ENCODE measurements at regions not wholly inside any gene's neighbourhood (a gene's known extent, or its start where the extent isn't known, plus 50 kb on each side); places are given as distances from the start of the nearest gene placed in this dataset.

GRCh38 chr19:23512151-23512925 is 117.1 kb upstream of the ZNF91 start:
- no peak for TF ChIP-seq YY1 (IDR thresholded peaks at IDR 0.05; ENCODE audit: insufficient read depth, insufficient read length)
- no peak for TF ChIP-seq ZNF274 (IDR thresholded peaks at IDR 0.05; ENCODE audit: low read depth, low read length)
